ENCODE measurements at regions not wholly inside any gene's neighbourhood (a gene's known extent, or its start where the extent isn't known, plus 50 kb on each side); places are given as distances from the start of the nearest gene placed in this dataset.

DNA sequence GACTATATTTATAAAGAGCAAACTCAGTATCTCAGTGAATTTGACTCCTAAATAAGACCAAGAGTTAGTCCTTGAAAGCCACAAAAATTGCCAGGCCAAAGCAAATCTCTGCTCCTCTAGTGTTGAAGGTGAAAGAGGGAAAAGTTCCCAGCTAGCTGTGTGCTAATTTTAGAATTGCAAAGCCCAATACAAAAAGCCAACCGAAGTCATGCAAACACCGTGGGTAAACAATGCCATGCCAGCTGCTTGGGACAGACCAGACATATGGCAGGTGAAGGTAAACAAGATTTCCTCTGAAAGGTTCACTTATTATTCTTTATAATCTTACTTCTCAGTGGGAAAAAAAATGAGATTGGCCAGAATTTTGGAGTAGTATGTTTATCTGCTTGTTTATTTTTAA lies 80.5 kb upstream of the LNX1 start:
- TF ChIP-seq ZNF184 (tag by site-specific recombination; IDR thresholded peaks at IDR 0.05) (no peak), ZNF707 (tag by site-specific recombination; IDR thresholded peaks at IDR 0.05) (no peak)
- TF ChIP-seq, protein P1, sequence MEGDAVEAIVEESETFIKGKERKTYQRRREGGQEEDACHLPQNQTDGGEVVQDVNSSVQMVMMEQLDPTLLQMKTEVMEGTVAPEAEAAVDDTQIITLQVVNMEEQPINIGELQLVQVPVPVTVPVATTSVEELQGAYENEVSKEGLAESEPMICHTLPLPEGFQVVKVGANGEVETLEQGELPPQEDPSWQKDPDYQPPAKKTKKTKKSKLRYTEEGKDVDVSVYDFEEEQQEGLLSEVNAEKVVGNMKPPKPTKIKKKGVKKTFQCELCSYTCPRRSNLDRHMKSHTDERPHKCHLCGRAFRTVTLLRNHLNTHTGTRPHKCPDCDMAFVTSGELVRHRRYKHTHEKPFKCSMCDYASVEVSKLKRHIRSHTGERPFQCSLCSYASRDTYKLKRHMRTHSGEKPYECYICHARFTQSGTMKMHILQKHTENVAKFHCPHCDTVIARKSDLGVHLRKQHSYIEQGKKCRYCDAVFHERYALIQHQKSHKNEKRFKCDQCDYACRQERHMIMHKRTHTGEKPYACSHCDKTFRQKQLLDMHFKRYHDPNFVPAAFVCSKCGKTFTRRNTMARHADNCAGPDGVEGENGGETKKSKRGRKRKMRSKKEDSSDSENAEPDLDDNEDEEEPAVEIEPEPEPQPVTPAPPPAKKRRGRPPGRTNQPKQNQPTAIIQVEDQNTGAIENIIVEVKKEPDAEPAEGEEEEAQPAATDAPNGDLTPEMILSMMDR (tag by site-specific recombination; IDR thresholded peaks at IDR 0.05) = no peak
